ENCODE measurements at regions not wholly inside any gene's neighbourhood (a gene's known extent, or its start where the extent isn't known, plus 50 kb on each side); places are given as distances from the start of the nearest gene placed in this dataset.
A peak's percentile ranks its signal among the peaks of the same experiment; 100 is the strongest.

DNA sequence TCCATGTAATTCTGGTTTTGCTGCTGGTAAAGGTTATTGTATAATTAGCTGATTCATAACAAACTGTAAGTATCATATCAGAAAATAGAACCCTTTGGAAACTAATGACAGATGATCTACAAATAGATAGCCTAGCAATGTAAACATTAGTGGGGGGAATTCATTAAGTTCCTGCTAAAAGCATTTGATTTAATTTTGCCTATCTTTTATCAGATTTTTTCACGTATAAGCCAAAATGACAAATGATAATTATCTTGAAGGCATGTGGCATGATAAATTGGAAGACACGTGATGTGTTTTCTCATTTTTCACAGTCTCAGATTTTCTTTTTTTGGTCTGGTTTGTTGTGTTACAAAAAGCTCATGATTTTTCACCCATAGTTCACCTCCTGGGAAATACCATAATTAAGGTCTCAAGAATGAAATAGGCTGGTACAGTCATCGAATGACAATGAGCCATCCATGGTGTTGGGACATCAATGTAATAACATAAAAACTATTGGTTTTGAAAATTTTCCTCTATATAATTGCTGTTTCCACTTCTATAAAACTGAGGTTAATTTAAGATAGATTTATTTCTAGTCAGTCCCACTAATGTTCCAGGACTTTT is 325.9 kb upstream of the TBL1XR1 start:
- H3K27ac Mint-ChIP-seq (ENCODE audit: unreplicated experiment), result peak overlapping the region; percentile 27
- H3K36me3 Mint-ChIP-seq (ENCODE audit: low read depth), result peaks cover 5% of the 10 kb centered on the region
- H3K9me3 Mint-ChIP-seq (ENCODE audit: low read depth), result peaks cover 5% of the 10 kb centered on the region
- H3K4me1 Mint-ChIP-seq (ENCODE audit: low read depth), result peaks cover 51% of the 10 kb centered on the region
- DNase-seq (ENCODE audit: low spot score), result no peak
- no peak overlapping the region for H3K4me3 Mint-ChIP-seq (ENCODE audit: unreplicated experiment)
- TF ChIP-seq, protein P1, sequence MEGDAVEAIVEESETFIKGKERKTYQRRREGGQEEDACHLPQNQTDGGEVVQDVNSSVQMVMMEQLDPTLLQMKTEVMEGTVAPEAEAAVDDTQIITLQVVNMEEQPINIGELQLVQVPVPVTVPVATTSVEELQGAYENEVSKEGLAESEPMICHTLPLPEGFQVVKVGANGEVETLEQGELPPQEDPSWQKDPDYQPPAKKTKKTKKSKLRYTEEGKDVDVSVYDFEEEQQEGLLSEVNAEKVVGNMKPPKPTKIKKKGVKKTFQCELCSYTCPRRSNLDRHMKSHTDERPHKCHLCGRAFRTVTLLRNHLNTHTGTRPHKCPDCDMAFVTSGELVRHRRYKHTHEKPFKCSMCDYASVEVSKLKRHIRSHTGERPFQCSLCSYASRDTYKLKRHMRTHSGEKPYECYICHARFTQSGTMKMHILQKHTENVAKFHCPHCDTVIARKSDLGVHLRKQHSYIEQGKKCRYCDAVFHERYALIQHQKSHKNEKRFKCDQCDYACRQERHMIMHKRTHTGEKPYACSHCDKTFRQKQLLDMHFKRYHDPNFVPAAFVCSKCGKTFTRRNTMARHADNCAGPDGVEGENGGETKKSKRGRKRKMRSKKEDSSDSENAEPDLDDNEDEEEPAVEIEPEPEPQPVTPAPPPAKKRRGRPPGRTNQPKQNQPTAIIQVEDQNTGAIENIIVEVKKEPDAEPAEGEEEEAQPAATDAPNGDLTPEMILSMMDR (IDR thresholded peaks at IDR 0.05), result no peak
- H3K27me3 Mint-ChIP-seq (ENCODE audit: low read depth), result no peaks in the 10 kb centered on the region

DNA sequence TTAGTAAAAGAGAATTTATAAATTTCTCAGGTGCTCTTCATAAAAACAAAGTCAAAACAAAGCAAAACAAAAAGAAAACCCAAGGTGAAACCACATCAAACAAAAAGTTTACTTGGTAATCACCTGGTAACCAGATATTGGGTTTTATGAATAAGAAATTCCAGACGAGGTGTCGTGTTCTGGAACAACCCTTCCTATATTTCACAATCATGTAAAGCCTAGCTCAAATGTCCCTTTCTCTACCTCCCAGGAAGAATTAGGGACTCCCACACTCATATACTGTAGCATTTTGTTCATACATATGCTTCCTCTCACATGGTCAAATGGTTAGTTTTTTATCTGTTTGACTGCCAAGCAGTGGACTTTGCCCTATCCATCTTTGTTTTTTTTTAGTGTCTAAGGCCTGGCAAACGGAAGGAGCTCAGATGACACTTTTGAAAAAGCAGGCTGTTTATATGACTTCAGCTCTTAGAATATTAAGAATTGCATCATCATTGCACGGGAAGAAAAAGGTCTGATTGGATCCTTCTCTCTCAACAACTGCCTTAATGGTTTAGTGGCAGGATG is 326.7 kb upstream of the TBL1XR1 start:
- no peak for DNase-seq (ENCODE audit: low spot score)
- Mint-ChIP-seq H3K4me3 (ENCODE audit: unreplicated experiment) (no peak overlapping the region), H3K9me3 (ENCODE audit: low read depth) (peaks cover 7% of the 10 kb centered on the region), H3K36me3 (ENCODE audit: low read depth) (peaks cover 5% of the 10 kb centered on the region), H3K27me3 (ENCODE audit: low read depth) (no peaks in the 10 kb centered on the region), H3K4me1 (ENCODE audit: low read depth) (peaks cover 55% of the 10 kb centered on the region), H3K27ac (ENCODE audit: unreplicated experiment) (peak overlapping the region; percentile 27)
- TF ChIP-seq, protein P1 (IDR thresholded peaks at IDR 0.05), result no peak

DNA sequence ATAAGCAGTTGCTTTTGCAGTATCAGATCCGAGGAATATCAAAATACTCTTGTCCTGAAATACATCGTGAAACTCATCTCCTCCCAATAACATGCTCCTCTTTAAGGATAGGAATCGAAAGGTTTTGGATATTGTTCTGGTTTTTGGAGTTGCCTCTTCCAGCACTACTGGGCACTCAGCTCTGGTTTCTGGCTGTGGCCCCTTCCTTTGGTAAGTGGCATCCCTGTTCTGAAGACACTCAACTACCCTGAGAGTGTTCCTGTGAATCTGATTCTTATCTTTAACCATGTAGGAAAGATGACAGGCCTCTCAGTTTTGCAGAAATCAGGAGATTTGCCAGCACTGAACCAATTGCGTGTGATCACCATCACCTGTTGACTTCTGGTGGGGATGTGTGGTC is 327.5 kb upstream of the TBL1XR1 start:
- no peaks in the 10 kb centered on the region for H3K27me3 Mint-ChIP-seq (ENCODE audit: low read depth)
- peaks cover 63% of the 10 kb centered on the region for H3K4me1 Mint-ChIP-seq (ENCODE audit: low read depth)
- H3K27ac Mint-ChIP-seq (ENCODE audit: unreplicated experiment), result no peak overlapping the region

DNA sequence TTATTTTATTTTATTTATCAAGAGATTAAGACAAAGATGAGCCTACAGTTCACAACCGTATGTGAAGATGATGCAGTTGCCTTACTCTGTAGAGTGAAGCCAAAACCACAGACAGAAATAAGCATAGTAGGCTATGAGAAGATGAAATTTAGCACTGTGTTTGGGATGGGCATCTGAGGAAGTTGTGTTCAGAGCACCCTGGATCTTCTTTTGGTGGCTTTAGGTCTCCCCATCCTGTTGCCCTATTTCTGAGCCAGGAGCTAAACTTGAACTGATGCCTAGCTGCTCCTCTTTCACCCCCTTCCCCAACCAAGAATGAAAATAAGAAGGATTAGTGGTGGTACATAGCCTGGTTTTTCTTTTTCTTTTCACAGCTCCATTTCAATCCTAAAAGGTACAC is 328.1 kb upstream of the TBL1XR1 start:
- Mint-ChIP-seq H3K27me3 (ENCODE audit: low read depth) (no peaks in the 10 kb centered on the region), H3K4me3 (ENCODE audit: unreplicated experiment) (no peak overlapping the region), H3K4me1 (ENCODE audit: low read depth) (peaks cover 70% of the 10 kb centered on the region), H3K27ac (ENCODE audit: unreplicated experiment) (no peak overlapping the region), H3K36me3 (ENCODE audit: low read depth) (peaks cover 2% of the 10 kb centered on the region), H3K9me3 (ENCODE audit: low read depth) (peaks cover 10% of the 10 kb centered on the region)
- no peak for DNase-seq (ENCODE audit: low spot score)
- TF ChIP-seq, protein P1 (IDR thresholded peaks at IDR 0.05), result no peak

More for the DNA sequence above, 327.5 kb upstream of the TBL1XR1 start:
- DNase-seq (ENCODE audit: low spot score), result no peak
- peaks cover 5% of the 10 kb centered on the region for H3K36me3 Mint-ChIP-seq (ENCODE audit: low read depth)
- H3K9me3 Mint-ChIP-seq (ENCODE audit: low read depth), result peaks cover 10% of the 10 kb centered on the region
- no peak overlapping the region for H3K4me3 Mint-ChIP-seq (ENCODE audit: unreplicated experiment)
- TF ChIP-seq, protein P1 (IDR thresholded peaks at IDR 0.05), result no peak

DNA sequence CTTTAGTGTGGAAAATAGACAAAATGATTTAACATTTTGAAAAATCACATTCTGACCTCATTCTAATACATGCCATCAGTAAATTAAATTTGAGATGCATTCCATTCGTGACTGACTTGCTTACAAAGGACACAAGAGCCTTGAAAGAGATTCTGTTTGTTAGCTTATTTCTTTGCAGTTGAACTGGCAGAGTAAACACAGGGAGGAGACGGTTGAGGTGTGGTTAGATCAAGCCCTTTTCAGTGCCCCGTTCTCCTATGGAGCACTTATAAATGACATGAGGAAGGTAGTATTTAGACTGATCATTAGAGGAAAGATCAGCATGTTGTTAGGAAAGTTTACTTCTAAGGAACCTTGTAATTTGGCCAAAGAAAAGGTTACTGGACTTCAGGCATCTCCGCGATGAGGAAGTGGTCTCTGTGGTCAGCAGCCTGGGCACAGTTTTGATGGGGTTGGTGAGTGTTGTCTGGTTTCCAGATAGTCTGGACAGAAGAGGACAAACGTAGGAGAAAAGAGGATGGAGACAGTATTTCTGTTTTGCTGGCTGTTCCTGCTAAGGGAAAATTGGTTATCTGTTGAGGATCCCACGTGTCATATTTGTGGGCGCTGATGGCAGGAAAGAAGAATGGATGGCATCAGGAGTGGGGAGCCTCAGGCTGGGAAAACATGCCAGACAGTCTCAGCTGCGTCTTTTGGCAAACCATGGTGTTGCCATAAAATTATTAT is 328.9 kb upstream of the TBL1XR1 start:
- H3K4me1 Mint-ChIP-seq (ENCODE audit: low read depth), result peaks cover 75% of the 10 kb centered on the region
- no peaks in the 10 kb centered on the region for H3K27me3 Mint-ChIP-seq (ENCODE audit: low read depth)
- H3K27ac Mint-ChIP-seq (ENCODE audit: unreplicated experiment), result peak overlapping the region; percentile 92
- peaks cover 2% of the 10 kb centered on the region for H3K36me3 Mint-ChIP-seq (ENCODE audit: low read depth)
- TF ChIP-seq, protein P1 (IDR thresholded peaks at IDR 0.05), result no peak
- H3K9me3 Mint-ChIP-seq (ENCODE audit: low read depth), result peaks cover 10% of the 10 kb centered on the region
- no peak overlapping the region for H3K4me3 Mint-ChIP-seq (ENCODE audit: unreplicated experiment)
- no peak for DNase-seq (ENCODE audit: low spot score)

Data from chondrocyte (in vitro differentiated cells).